Fibroblast of lung (primary cell): ENCODE measurements at regions not wholly inside any gene's neighbourhood (a gene's known extent, or its start where the extent isn't known, plus 50 kb on each side); places are given as distances from the start of the nearest gene placed in this dataset.

Experiments used
- EZH2 ChIP-seq: IDR thresholded peaks from 2 replicates; pipeline ENCODE4 v1.5.1; 2012; ENCODE audit warnings: low read length, control low read depth, mild to moderate bottlenecking; ENCODE audit errors: missing control alignments
- TF ChIP-seq, protein P1 (sequence below), 2 donors: IDR thresholded peaks in 1 of 2; conservative IDR thresholded peaks in 1 of 2; 1 replicate in 1 of 2; 2 replicates in 1 of 2; pipeline ENCODE4 v1.5.1; 2011 to 2012; ENCODE audit warnings: low read length in 2 of 2, control low read depth in 1 of 2, inconsistent platforms in 1 of 2, low read depth in 1 of 2, mild to moderate bottlenecking in 1 of 2

DNA sequence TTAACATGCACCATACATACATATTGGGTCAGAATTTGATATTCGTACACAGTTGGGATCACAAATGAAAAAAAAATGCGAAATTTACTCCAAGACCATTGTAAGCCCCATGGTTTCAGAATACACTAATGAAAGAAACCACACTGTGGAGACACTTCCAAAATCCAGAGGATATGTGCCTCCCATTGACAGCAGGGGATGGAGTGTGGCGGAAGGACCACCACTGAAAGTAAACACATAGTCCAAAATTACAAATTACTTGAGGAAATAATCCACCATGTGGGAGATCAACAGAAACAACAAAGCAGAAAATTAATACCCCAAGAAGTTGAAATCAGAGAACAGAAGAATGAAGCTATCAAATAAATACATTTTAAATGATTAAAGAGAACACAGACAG lies 291.6 kb upstream of the PAPPA start:
- TF ChIP-seq, protein P1, sequence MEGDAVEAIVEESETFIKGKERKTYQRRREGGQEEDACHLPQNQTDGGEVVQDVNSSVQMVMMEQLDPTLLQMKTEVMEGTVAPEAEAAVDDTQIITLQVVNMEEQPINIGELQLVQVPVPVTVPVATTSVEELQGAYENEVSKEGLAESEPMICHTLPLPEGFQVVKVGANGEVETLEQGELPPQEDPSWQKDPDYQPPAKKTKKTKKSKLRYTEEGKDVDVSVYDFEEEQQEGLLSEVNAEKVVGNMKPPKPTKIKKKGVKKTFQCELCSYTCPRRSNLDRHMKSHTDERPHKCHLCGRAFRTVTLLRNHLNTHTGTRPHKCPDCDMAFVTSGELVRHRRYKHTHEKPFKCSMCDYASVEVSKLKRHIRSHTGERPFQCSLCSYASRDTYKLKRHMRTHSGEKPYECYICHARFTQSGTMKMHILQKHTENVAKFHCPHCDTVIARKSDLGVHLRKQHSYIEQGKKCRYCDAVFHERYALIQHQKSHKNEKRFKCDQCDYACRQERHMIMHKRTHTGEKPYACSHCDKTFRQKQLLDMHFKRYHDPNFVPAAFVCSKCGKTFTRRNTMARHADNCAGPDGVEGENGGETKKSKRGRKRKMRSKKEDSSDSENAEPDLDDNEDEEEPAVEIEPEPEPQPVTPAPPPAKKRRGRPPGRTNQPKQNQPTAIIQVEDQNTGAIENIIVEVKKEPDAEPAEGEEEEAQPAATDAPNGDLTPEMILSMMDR (conservative IDR thresholded peaks at IDR 0.05 in 1 of 2, IDR thresholded peaks at IDR 0.05 in 1 of 2; ENCODE audit: low read depth in 1 of 2, low read length in 2 of 2), result no peak
- no peak for TF ChIP-seq EZH2
